ENCODE measurements at regions not wholly inside any gene's neighbourhood (a gene's known extent, or its start where the extent isn't known, plus 50 kb on each side); places are given as distances from the start of the nearest gene placed in this dataset.

DNA sequence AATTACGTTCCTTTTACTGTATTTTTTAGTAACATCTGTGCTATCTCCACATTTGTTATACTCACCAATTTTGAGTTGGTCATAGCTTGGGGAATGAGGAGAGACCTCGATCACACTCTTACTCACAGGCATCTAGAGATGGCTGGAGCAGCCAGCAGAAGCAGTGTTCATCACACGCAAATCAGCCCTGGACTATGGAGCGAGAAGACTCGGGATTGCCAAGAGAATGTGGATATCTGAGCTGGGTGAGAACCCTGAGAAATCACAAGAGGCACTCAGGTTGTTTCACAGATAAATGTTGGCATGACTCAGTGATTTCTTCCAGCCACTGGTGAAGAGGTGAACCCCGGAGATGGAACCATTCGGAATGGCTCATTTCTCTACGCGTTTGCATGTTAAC lies 820.1 kb upstream of the IGFBP3 start:
- H3K4me1 Mint-ChIP-seq (ENCODE audit: low read depth) = peaks cover 47% of the 10 kb centered on the region
- H3K27ac Mint-ChIP-seq = no peak overlapping the region
- H3K36me3 Mint-ChIP-seq (ENCODE audit: low read depth) = no peaks in the 10 kb centered on the region

DNA sequence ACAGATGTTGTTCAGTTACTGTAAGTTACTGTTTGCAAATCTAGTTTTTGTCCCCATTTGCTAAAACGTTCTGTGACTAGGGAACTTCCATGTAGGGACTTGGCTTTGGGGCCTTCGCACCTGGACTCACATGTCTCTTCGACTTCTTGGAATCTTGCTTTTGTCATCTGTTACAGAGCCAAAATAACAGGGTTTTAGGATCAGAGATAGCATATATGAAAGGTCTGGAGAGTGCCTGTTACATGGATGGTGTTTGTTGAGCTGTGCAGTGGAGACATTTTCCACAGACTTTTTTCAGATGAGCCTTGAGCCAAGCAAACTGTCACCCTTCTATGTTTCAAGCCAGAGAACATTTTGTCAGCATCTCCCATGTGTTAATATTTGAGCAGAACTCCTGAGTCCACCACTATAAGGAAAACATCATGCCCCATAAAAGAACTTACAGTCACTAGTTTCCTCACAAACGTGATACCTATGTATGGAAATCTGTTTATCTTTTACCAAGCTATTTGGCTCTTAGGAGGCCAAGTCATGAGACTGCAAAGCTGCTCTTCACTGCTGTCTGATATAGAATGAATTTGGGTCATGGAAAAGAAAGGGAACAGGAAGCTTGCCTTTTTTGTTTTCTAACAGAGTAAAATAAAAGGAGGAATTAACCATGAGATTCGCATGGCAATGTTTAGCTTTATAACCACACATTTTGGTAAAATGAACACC lies 818.6 kb upstream of the IGFBP3 start:
- Mint-ChIP-seq H3K36me3 (ENCODE audit: low read depth) (no peaks in the 10 kb centered on the region), H3K9me3 (no peaks in the 10 kb centered on the region), H3K27ac (no peak overlapping the region), H3K4me3 (no peak overlapping the region), H3K4me1 (ENCODE audit: low read depth) (peaks cover 35% of the 10 kb centered on the region), H3K27me3 (ENCODE audit: insufficient read depth) (peaks cover 1% of the 10 kb centered on the region; the same call in 1 of the 2 replicates)
- TF ChIP-seq, protein P1, sequence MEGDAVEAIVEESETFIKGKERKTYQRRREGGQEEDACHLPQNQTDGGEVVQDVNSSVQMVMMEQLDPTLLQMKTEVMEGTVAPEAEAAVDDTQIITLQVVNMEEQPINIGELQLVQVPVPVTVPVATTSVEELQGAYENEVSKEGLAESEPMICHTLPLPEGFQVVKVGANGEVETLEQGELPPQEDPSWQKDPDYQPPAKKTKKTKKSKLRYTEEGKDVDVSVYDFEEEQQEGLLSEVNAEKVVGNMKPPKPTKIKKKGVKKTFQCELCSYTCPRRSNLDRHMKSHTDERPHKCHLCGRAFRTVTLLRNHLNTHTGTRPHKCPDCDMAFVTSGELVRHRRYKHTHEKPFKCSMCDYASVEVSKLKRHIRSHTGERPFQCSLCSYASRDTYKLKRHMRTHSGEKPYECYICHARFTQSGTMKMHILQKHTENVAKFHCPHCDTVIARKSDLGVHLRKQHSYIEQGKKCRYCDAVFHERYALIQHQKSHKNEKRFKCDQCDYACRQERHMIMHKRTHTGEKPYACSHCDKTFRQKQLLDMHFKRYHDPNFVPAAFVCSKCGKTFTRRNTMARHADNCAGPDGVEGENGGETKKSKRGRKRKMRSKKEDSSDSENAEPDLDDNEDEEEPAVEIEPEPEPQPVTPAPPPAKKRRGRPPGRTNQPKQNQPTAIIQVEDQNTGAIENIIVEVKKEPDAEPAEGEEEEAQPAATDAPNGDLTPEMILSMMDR (IDR thresholded peaks at IDR 0.05) = no peak
- no peak for DNase-seq

More for the DNA sequence above, 820.1 kb upstream of the IGFBP3 start:
- Mint-ChIP-seq H3K27me3 (ENCODE audit: insufficient read depth) (peaks cover 1% of the 10 kb centered on the region; the same call in 1 of the 2 replicates), H3K9me3 (no peaks in the 10 kb centered on the region), H3K4me3 (no peak overlapping the region)
- no peak for DNase-seq
- TF ChIP-seq, protein P1 (IDR thresholded peaks at IDR 0.05) = no peak

DNA sequence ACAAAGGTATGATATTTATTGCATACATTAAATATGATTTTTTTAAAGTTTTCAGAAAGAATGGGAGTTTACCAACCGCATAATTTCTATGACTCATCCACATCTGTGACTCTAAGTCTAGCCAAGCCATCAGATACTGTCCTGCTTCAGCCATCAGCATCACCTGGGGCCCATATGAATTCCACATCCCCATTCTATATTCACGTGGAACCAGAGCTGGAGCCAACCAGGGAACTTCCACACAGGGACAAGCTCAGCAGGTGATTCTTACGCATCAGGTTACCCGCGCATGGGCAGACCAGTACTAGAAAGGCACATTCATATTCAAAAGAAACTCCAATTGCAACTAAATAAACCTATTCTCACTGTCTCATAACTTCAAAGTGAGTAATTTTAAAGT lies 817.7 kb upstream of the IGFBP3 start:
- TF ChIP-seq, protein P1 (IDR thresholded peaks at IDR 0.05) = no peak
- H3K27me3 Mint-ChIP-seq (ENCODE audit: insufficient read depth) = peaks cover 1% of the 10 kb centered on the region; the same call in 1 of the 2 replicates
- H3K4me1 Mint-ChIP-seq (ENCODE audit: low read depth) = peaks cover 35% of the 10 kb centered on the region
- peak overlapping the region; percentile 27; the same call in 1 of the 2 replicates for H3K27ac Mint-ChIP-seq
- no peak for DNase-seq
- H3K4me3 Mint-ChIP-seq = no peak overlapping the region
- no peaks in the 10 kb centered on the region for H3K9me3 Mint-ChIP-seq
- H3K36me3 Mint-ChIP-seq (ENCODE audit: low read depth) = no peaks in the 10 kb centered on the region

DNA sequence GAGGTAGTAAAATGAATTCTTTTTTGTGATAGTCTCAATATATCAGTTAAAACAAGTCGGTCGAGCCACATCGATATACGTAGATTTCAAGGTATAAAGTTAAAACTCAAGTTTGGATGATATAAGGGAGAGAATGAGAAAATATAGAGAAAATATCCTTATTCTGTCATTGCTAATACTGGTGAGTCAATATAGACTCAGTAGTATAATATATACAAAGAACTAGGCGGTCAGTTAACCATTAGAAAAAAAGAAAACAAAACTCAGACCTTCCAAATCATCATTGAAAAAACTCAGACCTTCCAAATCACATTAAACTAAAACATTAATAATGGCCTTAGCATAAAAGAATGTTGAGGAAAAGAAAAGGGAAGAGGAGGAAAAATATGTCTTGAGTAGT lies 817.1 kb upstream of the IGFBP3 start:
- TF ChIP-seq, protein P1 (IDR thresholded peaks at IDR 0.05) = no peak
- no peak for DNase-seq
- Mint-ChIP-seq H3K36me3 (ENCODE audit: low read depth) (no peaks in the 10 kb centered on the region), H3K9me3 (no peaks in the 10 kb centered on the region), H3K4me3 (no peak overlapping the region; the same call in 1 of the 2 replicates), H3K27ac (peak overlapping the region; percentile 27; the same call in 1 of the 2 replicates), H3K27me3 (ENCODE audit: insufficient read depth) (peaks cover 1% of the 10 kb centered on the region; the same call in 1 of the 2 replicates), H3K4me1 (ENCODE audit: low read depth) (peaks cover 35% of the 10 kb centered on the region)

DNA sequence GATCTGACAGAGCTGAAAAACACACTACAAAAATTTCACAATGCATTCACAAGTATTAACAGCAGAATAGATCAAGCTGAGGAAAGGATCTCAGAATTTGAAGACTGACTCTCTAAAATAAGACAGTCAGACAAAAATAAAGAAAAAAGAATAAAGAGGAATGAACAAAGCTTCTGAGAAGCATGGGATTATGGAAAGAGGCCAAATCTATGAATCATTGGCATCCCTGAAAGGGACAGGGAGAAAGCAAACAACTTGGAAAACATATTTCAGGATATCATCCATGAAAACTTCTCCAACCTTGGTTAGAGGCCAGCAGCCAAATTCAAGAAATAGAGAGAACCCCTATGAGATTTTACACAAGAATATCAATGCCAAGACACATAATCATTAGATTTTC lies 804.8 kb upstream of the IGFBP3 start:
- Mint-ChIP-seq H3K4me1 (ENCODE audit: low read depth) (peaks cover 9% of the 10 kb centered on the region), H3K4me3 (no peak overlapping the region), H3K9me3 (peaks cover 5% of the 10 kb centered on the region), H3K36me3 (ENCODE audit: low read depth) (peaks cover 13% of the 10 kb centered on the region), H3K27ac (no peak overlapping the region), H3K27me3 (ENCODE audit: insufficient read depth) (peaks cover 4% of the 10 kb centered on the region)
- DNase-seq = peak; percentile 34
- TF ChIP-seq, protein P1 (IDR thresholded peaks at IDR 0.05) = no peak
